Upper lobe of left lung (tissue), 6 donors: ENCODE measurements at regions not wholly inside any gene's neighbourhood (a gene's known extent, or its start where the extent isn't known, plus 50 kb on each side); places are given as distances from the start of the nearest gene placed in this dataset.

Experiments used
- ATAC-seq, 2 donors: fragments of 200-7000 bp; cut with Tn5 transposase; one replicate each; pipeline ENCODE4 v1.9.1; 2022; ENCODE audit warnings: mild to moderate bottlenecking in 2 of 2, moderate library complexity in 2 of 2; ENCODE audit not compliant: low FRiP score in 2 of 2
- DNase-seq, 2 donors: peaks; one replicate each; pipeline ENCODE4 v3.0.0-alpha.2; 2019 to 2020
- H3K27ac ChIP-seq, 4 donors: fragments of 200-600 bp; sonication (generic); one replicate each; pipeline ENCODE4 v1.5.1; 2016 to 2019
- H3K27me3 ChIP-seq, 4 donors: fragments of 200-600 bp; sonication (generic); one replicate each; pipeline ENCODE4 v1.5.1; 2017 to 2019
- H3K36me3 ChIP-seq, 4 donors: fragments of 200-600 bp; sonication (generic); one replicate each; pipeline ENCODE4 v1.5.1; 2016 to 2019
- H3K4me1 ChIP-seq, 4 donors: fragments of 200-600 bp; sonication (generic); one replicate each; pipeline ENCODE4 v1.5.1; 2018 to 2019
- H3K4me3 ChIP-seq, 4 donors: fragments of 200-600 bp; sonication (generic); one replicate each; pipeline ENCODE4 v1.5.1; 2017 to 2019; ENCODE audit warnings: mild to moderate bottlenecking in 2 of 4, moderate library complexity in 1 of 4
- H3K9me3 ChIP-seq, 4 donors: fragments of 200-600 bp; sonication (generic); one replicate each; pipeline ENCODE4 v1.5.1; 2018 to 2019
- EP300 ChIP-seq, 4 donors: sonication (generic); formaldehyde crosslinking; IDR thresholded peaks; one replicate each; pipeline ENCODE4 v1.5.1; 2017; ENCODE audit warnings: antibody characterized with exemption in 4 of 4, control low read depth in 2 of 4
- POLR2A ChIP-seq, 4 donors: fragments of 450-650 bp; IDR thresholded peaks; one replicate each; pipeline ENCODE4 v1.5.1; 2016 to 2017; ENCODE audit warnings: antibody characterized with exemption in 4 of 4, mild to moderate bottlenecking in 2 of 4
- POLR2AphosphoS5 ChIP-seq, 2 donors: sonication (generic); formaldehyde crosslinking; IDR thresholded peaks; one replicate each; pipeline ENCODE4 v1.5.1; 2017; ENCODE audit warnings: antibody characterized with exemption in 2 of 2
- WGBS, 2 donors: methylation state at CpG; one replicate each; pipeline ENCODE4 v1.1.5; 2017 to 2018; 5-methylcytosine and 5-hydroxymethylcytosine counted together
- TF ChIP-seq, protein P1 (sequence below), 6 experiments: fragments of 450-650 bp in 4 of 6; fragments of 200-600 bp in 2 of 6; sonication (generic) in 2 of 6; IDR thresholded peaks; one replicate each; pipeline ENCODE4 v1.5.1; 2016 to 2019; ENCODE audit warnings: antibody characterized with exemption in 6 of 6
- donor health status: DM: no; HTN: no; CAD: no; lungs with moderate emphysema.
- donor health status: DM: no; HTN: yes; CAD: no; lungs with severe emphysema.

DNA sequence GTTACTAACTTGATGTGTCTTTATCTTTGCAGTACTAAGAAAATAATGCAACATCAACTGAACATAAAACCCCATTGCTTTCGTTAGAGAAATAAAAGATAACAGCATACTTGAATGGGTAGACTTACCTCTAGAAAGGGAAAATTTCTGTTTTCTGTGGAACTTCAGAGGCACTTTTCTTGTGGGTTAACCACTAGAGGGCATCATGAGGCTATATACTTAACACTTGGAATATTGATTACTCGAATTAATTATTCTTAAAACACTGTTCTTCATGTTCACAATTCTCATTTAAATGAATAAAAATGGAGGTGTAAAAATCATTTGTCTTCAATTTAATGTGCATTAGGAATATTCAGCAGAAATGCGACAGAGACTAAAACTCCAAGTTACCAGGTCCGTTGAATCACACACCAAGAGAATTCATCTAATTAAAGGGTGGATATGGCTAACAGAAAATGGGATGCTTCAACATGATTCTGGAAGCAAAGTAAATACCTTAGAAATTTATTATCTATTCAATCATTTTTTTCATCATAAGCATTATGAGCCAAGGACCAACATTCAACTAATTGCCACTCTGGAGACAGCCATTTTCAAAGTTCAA is 330.8 kb upstream of the PREP start:
- no peak for ATAC-seq

DNA sequence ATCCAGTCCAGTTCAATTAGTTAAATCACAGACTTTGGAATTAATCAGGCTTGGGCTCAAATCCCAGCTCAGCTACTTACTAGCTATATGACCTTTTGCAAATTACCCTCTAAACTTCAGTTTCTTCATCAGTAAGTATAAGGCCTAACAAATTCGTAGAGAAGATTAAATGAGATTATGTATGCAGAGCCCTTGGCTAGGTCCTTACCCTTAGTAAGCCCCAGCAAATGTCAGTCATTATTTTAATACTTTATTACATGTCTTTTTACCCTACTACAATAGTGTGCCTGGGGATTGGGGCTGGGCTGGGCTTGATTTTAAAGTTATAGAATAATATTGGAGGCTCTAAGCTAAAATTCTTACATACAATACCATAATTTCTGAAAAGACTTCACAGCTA is 326.1 kb upstream of the PREP start:
- Histone ChIP-seq H3K36me3 (no peaks in the 10 kb centered on the region), H3K4me3 (no peak overlapping the region), H3K9me3 (no peaks in the 10 kb centered on the region), H3K4me1 (no peaks in the 10 kb centered on the region), H3K27me3 (no peaks in the 10 kb centered on the region), H3K27ac (no peak overlapping the region)
- TF ChIP-seq EP300 (IDR thresholded peaks at IDR 0.05) (no peak), POLR2A (IDR thresholded peaks at IDR 0.05) (no peak), POLR2AphosphoS5 (IDR thresholded peaks at IDR 0.05) (no peak)
- TF ChIP-seq, protein P1, sequence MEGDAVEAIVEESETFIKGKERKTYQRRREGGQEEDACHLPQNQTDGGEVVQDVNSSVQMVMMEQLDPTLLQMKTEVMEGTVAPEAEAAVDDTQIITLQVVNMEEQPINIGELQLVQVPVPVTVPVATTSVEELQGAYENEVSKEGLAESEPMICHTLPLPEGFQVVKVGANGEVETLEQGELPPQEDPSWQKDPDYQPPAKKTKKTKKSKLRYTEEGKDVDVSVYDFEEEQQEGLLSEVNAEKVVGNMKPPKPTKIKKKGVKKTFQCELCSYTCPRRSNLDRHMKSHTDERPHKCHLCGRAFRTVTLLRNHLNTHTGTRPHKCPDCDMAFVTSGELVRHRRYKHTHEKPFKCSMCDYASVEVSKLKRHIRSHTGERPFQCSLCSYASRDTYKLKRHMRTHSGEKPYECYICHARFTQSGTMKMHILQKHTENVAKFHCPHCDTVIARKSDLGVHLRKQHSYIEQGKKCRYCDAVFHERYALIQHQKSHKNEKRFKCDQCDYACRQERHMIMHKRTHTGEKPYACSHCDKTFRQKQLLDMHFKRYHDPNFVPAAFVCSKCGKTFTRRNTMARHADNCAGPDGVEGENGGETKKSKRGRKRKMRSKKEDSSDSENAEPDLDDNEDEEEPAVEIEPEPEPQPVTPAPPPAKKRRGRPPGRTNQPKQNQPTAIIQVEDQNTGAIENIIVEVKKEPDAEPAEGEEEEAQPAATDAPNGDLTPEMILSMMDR (IDR thresholded peaks at IDR 0.05), result no peak
- no peak for ATAC-seq
- DNase-seq, result no peak
- 96 to 97% methylated on average over 1 of the region's 1 CpG for WGBS, 2 donors

More for the DNA sequence above, 330.8 kb upstream of the PREP start:
- no peaks in the 10 kb centered on the region for H3K4me1 ChIP-seq
- no peaks in the 10 kb centered on the region for H3K36me3 ChIP-seq
- H3K27me3 ChIP-seq, result no peaks in the 10 kb centered on the region
- 63 to 66% methylated on average over 4 of the region's 4 CpGs for WGBS, 2 donors
- H3K4me3 ChIP-seq, result no peak overlapping the region
- H3K27ac ChIP-seq, result no peak overlapping the region
- DNase-seq, result no peak
- no peaks in the 10 kb centered on the region for H3K9me3 ChIP-seq
- TF ChIP-seq, protein P1 (IDR thresholded peaks at IDR 0.05), result peak in 5 of 6 experiments; percentile 29 to 56 (median 53)
- TF ChIP-seq POLR2AphosphoS5 (IDR thresholded peaks at IDR 0.05), result no peak

DNA sequence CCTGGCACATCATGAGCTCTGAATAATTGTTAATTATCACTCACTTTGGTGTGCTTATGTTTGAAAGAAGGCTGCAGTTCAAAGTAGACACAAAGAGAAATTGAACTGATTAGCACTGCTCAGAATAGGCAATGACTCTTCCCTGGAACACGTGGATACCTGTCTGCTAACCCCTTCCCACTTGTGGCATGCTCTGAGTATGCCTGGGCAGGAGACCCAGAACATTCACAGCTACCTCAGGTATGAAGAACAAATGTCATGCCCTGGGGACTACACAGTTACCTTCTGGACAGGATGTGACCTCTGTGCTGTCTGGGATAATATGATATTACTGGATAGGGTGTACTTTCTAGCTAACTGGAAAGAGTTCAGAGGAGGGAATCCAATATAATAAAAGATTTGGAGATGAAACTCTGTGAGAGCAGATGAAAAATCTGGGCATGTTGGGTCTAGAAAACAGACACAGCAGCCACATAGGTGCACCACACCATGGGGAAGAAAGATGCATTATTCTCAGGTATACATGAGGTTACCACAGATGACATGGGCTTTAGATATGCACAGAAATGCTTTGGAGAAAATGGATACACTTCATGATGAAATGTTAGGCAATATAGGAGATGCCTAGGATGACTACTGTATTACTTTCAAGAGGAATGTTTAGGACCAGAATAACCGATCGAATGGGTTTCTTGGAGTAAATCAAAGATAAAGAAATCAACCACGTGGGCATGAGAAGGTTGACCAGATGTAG is 324.2 kb upstream of the PREP start:
- H3K27me3 ChIP-seq, result no peaks in the 10 kb centered on the region
- no peak for TF ChIP-seq POLR2A (IDR thresholded peaks at IDR 0.05)
- WGBS, 2 donors, result 91 to 94% methylated on average over 4 of the region's 4 CpGs
- no peaks in the 10 kb centered on the region for H3K9me3 ChIP-seq
- no peak for ATAC-seq
- H3K4me3 ChIP-seq, result no peak overlapping the region
- H3K4me1 ChIP-seq, result no peaks in the 10 kb centered on the region
- no peak for DNase-seq
- H3K36me3 ChIP-seq, result no peaks in the 10 kb centered on the region
- no peak overlapping the region for H3K27ac ChIP-seq

DNA sequence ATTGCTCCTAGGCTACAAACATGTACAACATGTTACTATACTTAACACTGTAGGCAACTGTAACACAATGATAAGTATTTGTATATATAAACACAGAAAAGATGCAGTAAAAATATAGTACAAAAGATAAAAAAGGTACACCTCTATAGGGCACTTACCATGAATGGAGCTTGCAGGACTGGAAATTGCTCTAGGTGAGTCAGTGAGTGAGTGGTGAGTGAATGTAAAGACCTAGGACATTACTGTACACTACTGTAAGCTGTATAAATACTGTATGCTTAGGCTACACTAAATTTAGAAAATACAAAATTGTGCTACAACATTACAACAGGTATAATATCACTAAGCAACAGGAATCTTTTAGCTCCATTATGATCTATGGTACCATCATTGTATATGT is 312.0 kb upstream of the PREP start:
- Histone ChIP-seq H3K9me3 (peaks cover 0 to 14% (median 6%) of the 10 kb centered on the region in 4 donors), H3K27ac (no peak overlapping the region), H3K36me3 (no peaks in the 10 kb centered on the region), H3K4me3 (no peak overlapping the region), H3K27me3 (no peaks in the 10 kb centered on the region), H3K4me1 (no peaks in the 10 kb centered on the region)
- TF ChIP-seq POLR2A (IDR thresholded peaks at IDR 0.05) (no peak), EP300 (IDR thresholded peaks at IDR 0.05) (no peak), POLR2AphosphoS5 (IDR thresholded peaks at IDR 0.05) (no peak)
- TF ChIP-seq, protein P1 (IDR thresholded peaks at IDR 0.05), result no peak
- no peak for ATAC-seq
- no peak for DNase-seq

DNA sequence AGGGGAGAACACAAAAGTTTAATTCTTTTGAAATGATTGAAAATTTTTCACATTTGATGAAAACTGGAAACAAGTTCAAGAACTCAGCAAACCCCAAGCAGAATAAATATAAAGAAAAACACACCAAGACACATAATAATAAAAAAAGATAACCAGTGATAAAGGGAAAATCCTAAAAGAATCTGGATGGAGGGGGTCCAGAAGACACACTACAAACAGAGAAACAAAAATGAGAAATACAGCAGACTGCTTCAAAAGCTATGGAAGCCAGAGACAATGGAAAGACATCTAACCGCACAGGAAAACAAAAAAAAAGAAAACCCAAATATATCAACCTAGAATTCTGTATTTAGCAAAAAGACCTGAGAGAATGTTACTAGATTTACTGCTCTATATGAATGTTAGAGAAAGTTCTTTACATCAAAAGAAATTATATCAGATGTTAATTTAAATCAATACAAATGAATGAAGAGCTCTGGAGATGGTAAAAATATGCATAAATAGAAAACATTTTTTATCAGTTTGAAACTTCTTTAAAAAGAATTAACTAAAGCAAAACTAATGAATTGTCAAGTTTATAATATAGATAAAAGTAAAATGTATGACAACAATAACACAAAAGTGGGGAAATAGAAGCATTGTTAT is 310.7 kb upstream of the PREP start:
- Histone ChIP-seq H3K4me3 (no peak overlapping the region), H3K27me3 (no peaks in the 10 kb centered on the region), H3K27ac (no peak overlapping the region), H3K36me3 (no peaks in the 10 kb centered on the region), H3K4me1 (no peaks in the 10 kb centered on the region), H3K9me3 (peaks cover 0 to 14% (median 6%) of the 10 kb centered on the region in 4 donors)
- DNase-seq, result no peak
- TF ChIP-seq, protein P1 (IDR thresholded peaks at IDR 0.05), result no peak
- TF ChIP-seq POLR2AphosphoS5 (IDR thresholded peaks at IDR 0.05) (no peak), POLR2A (IDR thresholded peaks at IDR 0.05) (no peak), EP300 (IDR thresholded peaks at IDR 0.05) (no peak)
- 92 to 96% methylated on average over 1 of the region's 1 CpG for WGBS, 2 donors
- ATAC-seq, result no peak
